ENCODE measurements at regions not wholly inside any gene's neighbourhood (a gene's known extent, or its start where the extent isn't known, plus 50 kb on each side); places are given as distances from the start of the nearest gene placed in this dataset.

DNA sequence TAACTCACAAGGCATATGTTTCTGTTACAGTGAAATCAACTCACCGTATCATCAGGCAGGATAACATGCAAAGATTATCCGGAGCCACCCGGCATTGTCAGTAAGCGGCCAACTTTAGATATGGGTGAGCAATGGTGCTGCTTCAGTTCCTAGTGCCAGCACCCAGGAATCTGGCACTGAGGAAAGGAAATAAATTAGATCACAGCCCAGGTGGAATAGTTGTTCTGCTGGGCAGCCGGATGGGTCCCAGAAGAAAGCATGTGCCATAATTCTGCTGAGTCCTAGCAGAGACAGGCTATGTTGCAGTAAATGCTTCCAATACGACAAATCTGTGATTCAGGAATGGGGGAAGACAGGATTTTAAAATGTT is 183.6 kb upstream of the SPTLC3 start:
- no peak for TF ChIP-seq FOXA2 (IDR thresholded peaks at IDR 0.05)
- TF ChIP-seq GABPA (IDR thresholded peaks at IDR 0.05 in 1 of 2, conservative IDR thresholded peaks at IDR 0.05 in 1 of 2) = no peak
- TF ChIP-seq, protein P1, sequence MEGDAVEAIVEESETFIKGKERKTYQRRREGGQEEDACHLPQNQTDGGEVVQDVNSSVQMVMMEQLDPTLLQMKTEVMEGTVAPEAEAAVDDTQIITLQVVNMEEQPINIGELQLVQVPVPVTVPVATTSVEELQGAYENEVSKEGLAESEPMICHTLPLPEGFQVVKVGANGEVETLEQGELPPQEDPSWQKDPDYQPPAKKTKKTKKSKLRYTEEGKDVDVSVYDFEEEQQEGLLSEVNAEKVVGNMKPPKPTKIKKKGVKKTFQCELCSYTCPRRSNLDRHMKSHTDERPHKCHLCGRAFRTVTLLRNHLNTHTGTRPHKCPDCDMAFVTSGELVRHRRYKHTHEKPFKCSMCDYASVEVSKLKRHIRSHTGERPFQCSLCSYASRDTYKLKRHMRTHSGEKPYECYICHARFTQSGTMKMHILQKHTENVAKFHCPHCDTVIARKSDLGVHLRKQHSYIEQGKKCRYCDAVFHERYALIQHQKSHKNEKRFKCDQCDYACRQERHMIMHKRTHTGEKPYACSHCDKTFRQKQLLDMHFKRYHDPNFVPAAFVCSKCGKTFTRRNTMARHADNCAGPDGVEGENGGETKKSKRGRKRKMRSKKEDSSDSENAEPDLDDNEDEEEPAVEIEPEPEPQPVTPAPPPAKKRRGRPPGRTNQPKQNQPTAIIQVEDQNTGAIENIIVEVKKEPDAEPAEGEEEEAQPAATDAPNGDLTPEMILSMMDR (IDR thresholded peaks at IDR 0.05; ENCODE audit: low read depth, low read length, missing input control) = no peak
- no peak for TF ChIP-seq YY1 (IDR thresholded peaks at IDR 0.05)
- TF ChIP-seq HNF4A (conservative IDR thresholded peaks at IDR 0.05) = no peak
- TF ChIP-seq, protein P2, sequence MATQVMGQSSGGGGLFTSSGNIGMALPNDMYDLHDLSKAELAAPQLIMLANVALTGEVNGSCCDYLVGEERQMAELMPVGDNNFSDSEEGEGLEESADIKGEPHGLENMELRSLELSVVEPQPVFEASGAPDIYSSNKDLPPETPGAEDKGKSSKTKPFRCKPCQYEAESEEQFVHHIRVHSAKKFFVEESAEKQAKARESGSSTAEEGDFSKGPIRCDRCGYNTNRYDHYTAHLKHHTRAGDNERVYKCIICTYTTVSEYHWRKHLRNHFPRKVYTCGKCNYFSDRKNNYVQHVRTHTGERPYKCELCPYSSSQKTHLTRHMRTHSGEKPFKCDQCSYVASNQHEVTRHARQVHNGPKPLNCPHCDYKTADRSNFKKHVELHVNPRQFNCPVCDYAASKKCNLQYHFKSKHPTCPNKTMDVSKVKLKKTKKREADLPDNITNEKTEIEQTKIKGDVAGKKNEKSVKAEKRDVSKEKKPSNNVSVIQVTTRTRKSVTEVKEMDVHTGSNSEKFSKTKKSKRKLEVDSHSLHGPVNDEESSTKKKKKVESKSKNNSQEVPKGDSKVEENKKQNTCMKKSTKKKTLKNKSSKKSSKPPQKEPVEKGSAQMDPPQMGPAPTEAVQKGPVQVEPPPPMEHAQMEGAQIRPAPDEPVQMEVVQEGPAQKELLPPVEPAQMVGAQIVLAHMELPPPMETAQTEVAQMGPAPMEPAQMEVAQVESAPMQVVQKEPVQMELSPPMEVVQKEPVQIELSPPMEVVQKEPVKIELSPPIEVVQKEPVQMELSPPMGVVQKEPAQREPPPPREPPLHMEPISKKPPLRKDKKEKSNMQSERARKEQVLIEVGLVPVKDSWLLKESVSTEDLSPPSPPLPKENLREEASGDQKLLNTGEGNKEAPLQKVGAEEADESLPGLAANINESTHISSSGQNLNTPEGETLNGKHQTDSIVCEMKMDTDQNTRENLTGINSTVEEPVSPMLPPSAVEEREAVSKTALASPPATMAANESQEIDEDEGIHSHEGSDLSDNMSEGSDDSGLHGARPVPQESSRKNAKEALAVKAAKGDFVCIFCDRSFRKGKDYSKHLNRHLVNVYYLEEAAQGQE (IDR thresholded peaks at IDR 0.05) = no peak
